GM19328 (cell line): ENCODE measurements at regions not wholly inside any gene's neighbourhood (a gene's known extent, or its start where the extent isn't known, plus 50 kb on each side); places are given as distances from the start of the nearest gene placed in this dataset.
"Not testable (repeated sequence)": the region's sequence is repeated elsewhere in the genome, so short reads cannot be mapped to it uniquely, and the experiment has no call there.

ENCODE experiments used
- ATAC-seq: cut with Tn5 transposase; IDR thresholded peaks from one replicate; pipeline ENCODE4 v1.9.1; 2021; ENCODE audit warnings: mild to moderate bottlenecking, moderate library complexity; ENCODE audit not compliant: unreplicated experiment

GRCh38 chr2:2587354-2587753 is 256.3 kb upstream of the MYT1L start:
- ATAC-seq, result no peak

- ATAC-seq, result no peak
Observed at GRCh38 chr2:2586931-2587330, 255.9 kb upstream of the MYT1L start.

GRCh38 chr2:2586068-2586776 is 255.1 kb upstream of the MYT1L start:
- no peak for ATAC-seq

- no peak for ATAC-seq
Observed at GRCh38 chr2:2582998-2583545, 252.0 kb upstream of the MYT1L start.

- no peak for ATAC-seq
Observed at GRCh38 chr2:2581331-2582159, 250.5 kb upstream of the MYT1L start.

- not testable (repeated sequence) for ATAC-seq
Observed at GRCh38 chr2:2580841-2581240, 249.8 kb upstream of the MYT1L start.

GRCh38 chr2:2580341-2580740 is 249.3 kb upstream of the MYT1L start:
- ATAC-seq, result no peak

GRCh38 chr2:2579814-2580213 is 248.7 kb upstream of the MYT1L start:
- no peak for ATAC-seq

- no peak for ATAC-seq
Observed at GRCh38 chr2:2577407-2577831, 246.3 kb upstream of the MYT1L start.

- no peak for ATAC-seq
Observed at GRCh38 chr2:2575870-2576386, 244.9 kb upstream of the MYT1L start.

GRCh38 chr2:2575181-2575577 is 244.1 kb upstream of the MYT1L start:
- no peak for ATAC-seq

GRCh38 chr2:2574401-2575180 is 243.5 kb upstream of the MYT1L start:
- ATAC-seq, result no peak

- no peak for ATAC-seq
Observed at GRCh38 chr2:2573658-2574293, 242.7 kb upstream of the MYT1L start.

GRCh38 chr2:2573205-2573604 is 242.1 kb upstream of the MYT1L start:
- no peak for ATAC-seq

GRCh38 chr2:2572393-2573204 is 241.5 kb upstream of the MYT1L start:
- no peak for ATAC-seq

- ATAC-seq, result no peak
Observed at GRCh38 chr2:2571301-2572150, 240.5 kb upstream of the MYT1L start.

- no peak for ATAC-seq
Observed at GRCh38 chr2:2570871-2571270, 239.8 kb upstream of the MYT1L start.

- ATAC-seq, result no peak
Observed at GRCh38 chr2:2570360-2570759, 239.3 kb upstream of the MYT1L start.

GRCh38 chr2:2569836-2570235 is 238.8 kb upstream of the MYT1L start:
- ATAC-seq, result no peak
